Left ventricle myocardium inferior (tissue), 1 donor: ENCODE measurements at regions not wholly inside any gene's neighbourhood (a gene's known extent, or its start where the extent isn't known, plus 50 kb on each side); places are given as distances from the start of the nearest gene placed in this dataset.

ENCODE experiments used
- DNase-seq: peaks from one replicate; pipeline ENCODE4 v3.0.0-alpha.2; 2020
- H3K27ac ChIP-seq: fragments of 200-600 bp; replicated peaks from 2 replicates; pipeline ENCODE4 v1.8.0; 2021
- H3K27me3 ChIP-seq: fragments of 200-600 bp; 2 replicates; pipeline ENCODE4 v1.8.0; 2021; ENCODE audit warnings: low read depth
- H3K36me3 ChIP-seq: fragments of 200-600 bp; 2 replicates; pipeline ENCODE4 v1.8.0; 2021
- H3K4me1 ChIP-seq: fragments of 200-600 bp; 2 replicates; pipeline ENCODE4 v1.8.0; 2021
- H3K4me3 ChIP-seq: fragments of 200-600 bp; 2 replicates; pipeline ENCODE4 v1.8.0; 2021; ENCODE audit warnings: mild to moderate bottlenecking, moderate library complexity
- H3K9me3 ChIP-seq: fragments of 200-600 bp; replicated peaks from 2 replicates; pipeline ENCODE4 v1.8.0; 2021
- intact Hi-C: fragments of 100-400 bp; cut with micrococcal nuclease; formaldehyde crosslinking; loops from one replicate; pipeline ENCODE4 v1.11.0; 2022
- TF ChIP-seq, protein P1 (sequence below): fragments of 200-600 bp; IDR thresholded peaks from 2 replicates; pipeline ENCODE4 v1.8.0; 2021; ENCODE audit warnings: antibody characterized with exemption, mild to moderate bottlenecking, borderline replicate concordance
- donor health status: DM: no; HTN: yes; CAD: no; lungs with severe emphysema.

DNA sequence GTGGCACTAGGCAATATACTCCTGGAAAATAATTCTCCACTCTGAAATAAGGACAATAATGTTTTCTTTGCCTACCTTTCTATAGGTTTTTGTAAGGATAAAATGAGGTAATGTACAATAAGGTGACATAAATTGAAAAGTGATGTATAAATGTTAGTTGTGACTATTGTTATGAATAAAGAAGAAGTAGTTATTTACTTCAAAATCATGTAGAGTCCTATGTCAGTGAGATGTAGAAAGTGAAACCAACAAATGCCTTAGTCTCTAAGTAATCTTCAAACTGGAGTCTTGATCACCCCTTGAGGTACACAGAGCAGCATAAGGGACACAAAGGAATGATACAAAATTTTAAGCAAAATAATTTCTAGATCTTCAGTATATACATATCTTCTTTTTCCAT, 60.3 kb upstream of the TP63 start:
- intact Hi-C loops = no loop called here
- DNase-seq = no peak
- Histone ChIP-seq H3K4me3 (no peak overlapping the region), H3K27me3 (no peaks in the 10 kb centered on the region), H3K9me3 (no peaks in the 10 kb centered on the region), H3K36me3 (no peaks in the 10 kb centered on the region), H3K4me1 (no peaks in the 10 kb centered on the region), H3K27ac (no peak overlapping the region)
- TF ChIP-seq, protein P1, sequence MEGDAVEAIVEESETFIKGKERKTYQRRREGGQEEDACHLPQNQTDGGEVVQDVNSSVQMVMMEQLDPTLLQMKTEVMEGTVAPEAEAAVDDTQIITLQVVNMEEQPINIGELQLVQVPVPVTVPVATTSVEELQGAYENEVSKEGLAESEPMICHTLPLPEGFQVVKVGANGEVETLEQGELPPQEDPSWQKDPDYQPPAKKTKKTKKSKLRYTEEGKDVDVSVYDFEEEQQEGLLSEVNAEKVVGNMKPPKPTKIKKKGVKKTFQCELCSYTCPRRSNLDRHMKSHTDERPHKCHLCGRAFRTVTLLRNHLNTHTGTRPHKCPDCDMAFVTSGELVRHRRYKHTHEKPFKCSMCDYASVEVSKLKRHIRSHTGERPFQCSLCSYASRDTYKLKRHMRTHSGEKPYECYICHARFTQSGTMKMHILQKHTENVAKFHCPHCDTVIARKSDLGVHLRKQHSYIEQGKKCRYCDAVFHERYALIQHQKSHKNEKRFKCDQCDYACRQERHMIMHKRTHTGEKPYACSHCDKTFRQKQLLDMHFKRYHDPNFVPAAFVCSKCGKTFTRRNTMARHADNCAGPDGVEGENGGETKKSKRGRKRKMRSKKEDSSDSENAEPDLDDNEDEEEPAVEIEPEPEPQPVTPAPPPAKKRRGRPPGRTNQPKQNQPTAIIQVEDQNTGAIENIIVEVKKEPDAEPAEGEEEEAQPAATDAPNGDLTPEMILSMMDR = no peak

- TF ChIP-seq, protein P1 = no peak
- intact Hi-C loops = no loop called here
- no peaks in the 10 kb centered on the region for H3K36me3 ChIP-seq
- no peak for DNase-seq
- H3K4me1 ChIP-seq = no peaks in the 10 kb centered on the region
- no peaks in the 10 kb centered on the region for H3K27me3 ChIP-seq
- H3K4me3 ChIP-seq = no peak overlapping the region
- H3K27ac ChIP-seq = no peak overlapping the region
- H3K9me3 ChIP-seq = no peaks in the 10 kb centered on the region
Measured at GRCh38 chr3:189572249-189572648, 58.9 kb upstream of the TP63 start.

DNA sequence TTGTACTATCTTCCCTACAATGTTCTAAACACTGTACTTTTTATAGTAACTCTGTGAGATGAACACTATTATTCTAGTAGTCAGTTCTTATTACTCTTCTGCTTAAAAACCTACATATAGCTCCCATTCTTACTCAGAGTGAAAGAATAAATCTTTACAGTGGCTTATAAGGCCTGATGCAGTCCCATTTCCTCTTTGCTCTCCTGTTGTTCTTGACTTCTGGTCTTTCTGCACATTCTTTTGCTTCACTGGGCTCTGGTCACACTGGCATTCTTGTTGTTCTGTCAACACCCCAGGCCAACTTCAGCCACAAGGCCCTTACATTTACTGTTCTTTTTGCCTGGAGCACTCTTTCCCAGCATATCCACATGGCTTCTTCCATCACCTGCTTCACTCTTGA, 58.2 kb upstream of the TP63 start:
- TF ChIP-seq, protein P1 = no peak
- intact Hi-C loops = no loop called here
- no peaks in the 10 kb centered on the region for H3K36me3 ChIP-seq
- no peaks in the 10 kb centered on the region for H3K4me1 ChIP-seq
- H3K9me3 ChIP-seq = no peaks in the 10 kb centered on the region
- no peak for DNase-seq
- no peaks in the 10 kb centered on the region for H3K27me3 ChIP-seq
- H3K4me3 ChIP-seq = no peak overlapping the region
- no peak overlapping the region for H3K27ac ChIP-seq

DNA sequence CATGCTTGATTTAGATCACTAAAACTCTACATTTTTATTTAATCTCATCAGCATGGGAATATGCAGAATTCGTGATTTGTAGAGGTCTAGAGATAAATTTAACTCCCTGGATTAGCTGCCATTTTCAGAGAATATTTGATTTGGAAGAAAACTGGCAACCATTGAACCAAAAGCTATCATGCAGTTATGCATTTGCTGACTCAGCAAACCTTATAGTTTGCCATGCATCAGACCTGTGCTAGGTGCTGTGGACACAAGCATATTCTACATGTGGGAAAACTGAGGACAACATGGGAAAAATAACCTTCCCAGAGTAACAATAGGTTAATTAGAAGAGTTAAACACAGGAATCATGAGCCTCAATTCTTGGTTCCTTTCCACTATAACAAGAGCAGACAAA, 54.7 kb upstream of the TP63 start:
- Histone ChIP-seq H3K27me3 (no peaks in the 10 kb centered on the region), H3K4me1 (no peaks in the 10 kb centered on the region), H3K36me3 (no peaks in the 10 kb centered on the region), H3K9me3 (no peaks in the 10 kb centered on the region), H3K27ac (no peak overlapping the region), H3K4me3 (no peak overlapping the region)
- TF ChIP-seq, protein P1 = no peak
- DNase-seq = no peak
- intact Hi-C loops = no loop called here

DNA sequence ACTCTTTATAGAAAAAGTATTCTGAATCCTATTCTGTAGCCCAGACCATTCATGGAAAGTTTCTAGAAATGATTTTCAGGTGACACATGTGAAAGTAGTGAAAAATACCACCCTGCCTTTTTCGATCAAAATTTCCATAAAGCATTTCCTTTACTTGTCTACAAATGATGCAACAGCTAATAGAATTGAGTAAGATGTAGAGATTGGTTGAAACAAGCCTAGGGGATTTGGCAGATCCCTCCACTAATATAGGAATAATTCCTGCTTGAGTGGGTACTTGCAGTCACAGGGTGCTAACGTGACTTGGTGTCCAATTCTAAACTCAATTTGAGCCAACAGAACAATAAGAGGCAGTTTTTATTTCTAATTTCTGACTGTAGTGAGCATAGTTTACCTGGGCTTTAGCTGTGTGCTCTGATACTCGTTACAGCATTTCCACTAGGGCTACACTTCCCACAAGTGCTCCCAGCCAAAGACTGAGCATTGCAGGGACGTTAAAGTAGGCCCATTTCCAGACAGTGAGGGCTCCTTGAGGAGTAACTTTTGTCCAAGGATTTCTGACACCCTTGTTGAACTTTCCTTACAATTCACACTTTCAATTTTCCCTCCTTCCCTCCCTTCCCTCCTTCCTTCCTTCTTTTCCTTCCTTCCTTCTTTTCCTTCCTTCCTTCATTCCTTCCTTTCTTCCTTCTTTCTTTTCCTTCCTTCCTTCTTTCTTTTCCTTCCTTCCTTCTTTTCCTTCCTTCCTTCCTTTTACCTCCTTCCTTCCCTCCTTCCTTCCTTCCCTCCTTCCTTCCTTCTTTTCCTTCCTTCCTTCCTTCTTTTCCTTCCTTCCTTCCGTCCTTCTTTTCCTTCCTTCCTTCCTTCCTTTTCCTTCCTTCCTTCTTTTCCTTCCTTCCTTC, 53.9 kb upstream of the TP63 start:
- Histone ChIP-seq H3K4me3 (no peak overlapping the region), H3K4me1 (no peaks in the 10 kb centered on the region), H3K36me3 (no peaks in the 10 kb centered on the region), H3K27ac (no peak overlapping the region), H3K9me3 (no peaks in the 10 kb centered on the region), H3K27me3 (no peaks in the 10 kb centered on the region)
- TF ChIP-seq, protein P1 = no peak
- DNase-seq = no peak
- intact Hi-C loops = no loop called here
